ENCODE measurements at regions not wholly inside any gene's neighbourhood (a gene's known extent, or its start where the extent isn't known, plus 50 kb on each side); places are given as distances from the start of the nearest gene placed in this dataset.

- DNase-seq: no peak
Observed at GRCh38 chr7:17485904-17486303, 187.5 kb downstream of the AHR start.

- DNase-seq: no peak
Observed at GRCh38 chr7:17486835-17487234, 188.4 kb downstream of the AHR start.

GRCh38 chr7:17487343-17487742, 188.9 kb downstream of the AHR start:
- no peak for DNase-seq

- no peak for DNase-seq
Observed at GRCh38 chr7:17488829-17489228, 190.4 kb downstream of the AHR start.

GRCh38 chr7:17489961-17490360, 191.5 kb downstream of the AHR start:
- no peak for DNase-seq

- DNase-seq: no peak
Observed at GRCh38 chr7:17490825-17491224, 192.4 kb downstream of the AHR start.

GRCh38 chr7:17492437-17492836, 194.0 kb downstream of the AHR start:
- no peak for DNase-seq

GRCh38 chr7:17493446-17493845, 195.0 kb downstream of the AHR start:
- peak; percentile 62 for DNase-seq

- no peak for DNase-seq
Observed at GRCh38 chr7:17495655-17496394, 197.4 kb downstream of the AHR start.

GRCh38 chr7:17497136-17497535, 198.7 kb downstream of the AHR start:
- peak; percentile 23 for DNase-seq

- DNase-seq: no peak
Observed at GRCh38 chr7:17497549-17498167, 199.2 kb downstream of the AHR start.

GRCh38 chr7:17498230-17498629, 199.8 kb downstream of the AHR start:
- no peak for DNase-seq

GRCh38 chr7:17500736-17501135, 202.3 kb downstream of the AHR start:
- DNase-seq: no peak

GRCh38 chr7:17501441-17502212, 203.2 kb downstream of the AHR start:
- peak; percentile 71 for DNase-seq

GRCh38 chr7:17502213-17503060, 204.0 kb downstream of the AHR start:
- DNase-seq: peak; percentile 20

- no peak for DNase-seq
Observed at GRCh38 chr7:17506095-17506494, 207.6 kb downstream of the AHR start.

- DNase-seq: no peak
Observed at GRCh38 chr7:17506596-17506995, 208.1 kb downstream of the AHR start.

- DNase-seq: no peak
Observed at GRCh38 chr7:17507717-17508116, 209.3 kb downstream of the AHR start.

- no peak for DNase-seq
Observed at GRCh38 chr7:17512181-17512675, 213.8 kb downstream of the AHR start.

GRCh38 chr7:17516771-17517170, 218.3 kb downstream of the AHR start:
- DNase-seq: peak; percentile 95

- peak; percentile 40 for DNase-seq
Observed at GRCh38 chr7:17520941-17521340, 222.5 kb downstream of the AHR start.

- DNase-seq: peak; percentile 61
Observed at GRCh38 chr7:17521437-17521836, 223.0 kb downstream of the AHR start.

Data from fibroblast of skin of abdomen (primary cell).